NCI-H2107 (cell line): ENCODE measurements at regions not wholly inside any gene's neighbourhood (a gene's known extent, or its start where the extent isn't known, plus 50 kb on each side); places are given as distances from the start of the nearest gene placed in this dataset.

Experiments
- DNase-seq: peaks from one replicate; lab custom pipeline; 2025; lab: John Stamatoyannopoulos, UW

DNA sequence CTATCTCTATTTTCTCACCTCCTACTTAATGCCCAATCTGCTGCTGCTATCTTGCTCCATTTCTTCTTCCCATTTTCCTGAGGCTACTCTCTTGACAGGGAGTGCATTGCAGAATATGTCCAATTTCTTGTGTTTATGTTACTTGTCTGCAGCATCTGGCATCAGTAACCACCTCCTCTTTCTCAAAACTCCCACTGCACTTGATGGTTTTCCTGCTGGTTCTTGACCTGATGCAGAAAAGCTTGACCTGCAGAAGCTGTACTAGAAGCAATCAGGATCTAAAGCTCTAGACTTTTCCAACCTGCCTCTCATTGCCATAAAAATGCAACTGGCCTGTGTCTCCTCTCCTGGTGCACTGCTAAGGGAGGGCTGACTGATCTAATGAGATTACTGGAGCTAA is 287.8 kb downstream of the ZEB1 start:
- DNase-seq = no peak

DNA sequence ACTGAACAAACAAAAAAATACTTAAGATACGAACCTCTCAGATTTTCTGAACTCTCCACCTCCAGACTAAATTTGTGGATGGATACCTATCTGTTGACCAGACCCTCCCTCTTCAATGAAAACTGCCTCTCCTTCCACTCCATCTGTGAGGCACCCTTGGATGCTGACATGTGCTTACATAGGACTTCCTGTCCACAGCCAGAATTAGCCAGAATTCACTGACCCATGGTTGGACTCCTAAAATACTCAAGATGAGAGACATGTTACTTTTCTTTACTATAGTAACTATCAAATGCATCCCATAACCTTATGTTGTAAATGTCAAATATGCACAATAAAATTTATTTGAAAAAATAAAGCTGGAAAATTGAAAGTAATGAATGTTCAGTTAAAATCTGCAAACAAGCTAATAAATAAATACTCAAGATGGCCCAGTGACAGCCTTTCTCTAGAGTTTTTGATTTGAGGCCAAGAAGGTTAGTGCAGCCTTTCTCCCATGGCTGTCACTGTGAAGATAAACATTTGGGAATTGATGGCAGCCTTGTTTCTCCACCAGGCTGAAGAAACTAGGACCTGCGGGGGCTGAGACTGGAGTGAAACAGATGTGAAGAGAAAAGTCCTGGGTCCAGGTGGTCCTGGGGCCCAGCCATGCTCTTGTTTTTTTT is 287.0 kb downstream of the ZEB1 start:
- no peak for DNase-seq

DNA sequence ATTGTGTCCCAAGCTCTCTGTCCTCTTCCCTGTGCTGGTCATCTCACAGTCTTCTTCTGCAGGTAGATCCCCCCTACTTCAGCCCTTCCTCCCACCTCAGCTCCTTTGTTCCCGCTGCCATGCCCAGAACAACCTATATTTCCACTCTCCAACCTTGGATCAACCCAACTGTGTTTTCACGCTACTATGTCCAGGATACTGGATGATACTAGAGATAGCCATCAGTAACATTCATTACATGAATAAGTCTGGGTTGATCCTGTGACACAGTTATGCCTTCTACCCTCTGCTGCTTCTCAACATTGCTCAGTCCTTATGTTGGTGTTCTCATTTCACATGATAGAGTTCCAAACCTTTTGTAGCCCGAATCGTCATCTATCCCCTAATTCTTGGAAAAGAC is 286.4 kb downstream of the ZEB1 start:
- no peak for DNase-seq

DNA sequence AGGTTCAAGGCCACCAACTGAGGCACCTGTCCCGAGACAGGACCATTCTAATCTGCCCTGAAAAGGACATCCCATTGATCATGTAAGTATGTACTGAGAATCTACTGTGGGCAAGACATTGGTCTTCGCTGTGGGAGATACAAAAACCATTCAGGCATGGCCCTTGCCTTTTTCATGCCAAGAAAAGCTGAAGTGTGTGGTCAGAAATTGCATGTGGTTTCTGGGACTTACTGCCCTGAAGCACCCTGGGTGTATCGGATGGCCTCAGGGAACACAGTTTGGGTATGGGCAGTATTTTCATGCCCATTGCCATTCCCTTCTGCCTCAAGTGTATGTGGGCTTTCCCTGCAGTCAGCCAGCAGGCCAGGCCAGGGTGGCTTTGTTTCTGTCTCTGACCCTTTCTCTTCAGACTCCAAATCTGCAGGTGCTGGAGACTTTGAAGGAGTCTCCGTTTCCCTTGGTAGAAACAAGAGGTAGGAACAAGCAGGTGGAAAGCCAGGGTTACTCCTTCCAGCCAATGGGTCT is 285.7 kb downstream of the ZEB1 start:
- DNase-seq = no peak

DNA sequence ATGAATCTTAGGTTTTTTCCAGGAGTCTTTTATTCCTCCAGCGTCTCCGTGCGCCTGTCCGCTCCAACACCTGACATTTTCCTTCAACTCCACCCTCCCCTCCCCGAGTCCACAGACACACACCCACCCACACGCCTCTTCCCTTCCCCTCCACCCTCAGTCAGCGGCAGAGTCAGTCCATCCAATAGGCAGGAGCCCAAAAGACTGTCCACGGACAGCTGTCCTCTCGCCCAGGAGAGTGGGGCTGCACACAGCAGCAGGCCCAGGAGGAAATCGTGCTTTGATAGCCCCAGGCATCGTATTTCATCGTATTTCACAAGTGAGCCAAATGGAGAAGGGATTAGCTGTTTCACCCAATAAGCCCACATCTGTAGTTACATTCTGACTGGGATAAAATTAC is 285.1 kb downstream of the ZEB1 start:
- no peak for DNase-seq

DNA sequence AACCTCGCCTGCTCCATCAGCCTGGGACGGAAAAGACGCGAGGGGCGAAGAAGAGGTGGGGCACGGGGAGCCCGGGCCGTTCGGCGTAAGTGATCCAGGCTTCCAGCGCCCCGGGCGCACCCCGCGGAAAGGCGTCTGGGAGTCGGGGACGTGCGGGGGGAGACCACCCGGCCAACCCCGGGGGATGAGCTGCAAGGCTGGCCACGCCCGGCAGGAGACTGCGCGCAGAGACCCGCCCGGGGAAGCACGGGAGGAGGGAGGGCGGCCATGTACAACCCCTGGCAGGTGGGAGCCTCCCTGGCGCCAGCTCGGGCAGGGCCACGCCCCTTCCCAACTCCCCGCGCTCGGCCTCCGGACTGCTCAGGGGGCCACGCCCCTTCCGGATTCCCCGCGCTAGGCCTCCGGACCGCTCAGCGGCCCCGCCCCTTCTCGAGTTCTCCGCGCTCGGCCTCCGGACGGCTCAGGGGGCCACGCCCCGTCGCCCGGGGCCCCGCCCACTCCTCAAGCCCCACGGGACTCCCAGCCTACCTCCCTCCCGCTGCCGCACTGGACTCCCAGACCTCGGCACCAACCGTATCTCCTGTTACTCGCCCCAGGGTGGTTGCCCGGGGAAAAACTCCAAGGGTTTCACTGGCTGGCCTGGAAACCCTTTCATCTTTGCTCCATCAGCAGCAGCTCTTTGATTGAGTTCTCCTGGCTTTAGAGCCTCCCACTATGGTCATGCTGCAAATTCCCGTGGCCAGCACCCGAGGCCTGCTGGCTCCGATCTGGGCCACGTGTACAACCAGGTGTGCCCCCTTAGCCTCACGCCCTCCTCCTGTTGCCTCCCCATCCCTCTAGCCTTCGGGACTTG is 284.4 kb downstream of the ZEB1 start:
- DNase-seq = peak; percentile 94

DNA sequence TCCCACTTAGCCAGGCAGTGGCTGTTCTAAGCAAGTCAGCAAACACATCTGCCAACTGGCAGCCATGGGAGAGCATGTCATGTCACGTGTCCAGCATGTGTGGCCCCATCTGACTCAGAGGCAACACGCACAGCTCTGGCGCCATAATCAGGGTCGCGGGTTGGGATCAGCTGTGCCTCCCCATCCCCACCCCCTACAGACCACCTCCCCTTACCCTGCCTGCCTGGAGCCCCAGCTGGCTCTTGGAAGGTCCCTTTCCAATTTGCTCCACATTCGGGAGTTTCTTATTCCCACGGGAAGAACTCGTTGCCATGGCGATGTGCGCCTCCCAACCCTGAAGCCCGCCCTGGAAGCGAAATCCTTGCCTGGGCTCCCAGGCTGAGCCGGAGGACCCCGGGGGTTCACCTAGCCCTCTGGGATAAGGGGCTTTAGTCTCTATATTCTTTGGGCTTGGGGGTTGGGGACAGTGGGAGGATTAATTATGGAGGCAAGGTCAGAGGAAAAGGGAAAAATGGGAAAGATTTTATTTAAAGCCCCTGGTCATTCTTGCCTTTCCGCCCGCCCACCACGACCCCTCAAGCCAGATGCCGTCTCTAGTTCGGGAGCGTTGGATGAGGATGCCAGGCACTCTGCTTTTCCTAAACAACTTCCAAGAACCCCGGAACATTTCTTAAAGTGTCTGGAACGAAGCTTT is 283.7 kb downstream of the ZEB1 start:
- no peak for DNase-seq

DNA sequence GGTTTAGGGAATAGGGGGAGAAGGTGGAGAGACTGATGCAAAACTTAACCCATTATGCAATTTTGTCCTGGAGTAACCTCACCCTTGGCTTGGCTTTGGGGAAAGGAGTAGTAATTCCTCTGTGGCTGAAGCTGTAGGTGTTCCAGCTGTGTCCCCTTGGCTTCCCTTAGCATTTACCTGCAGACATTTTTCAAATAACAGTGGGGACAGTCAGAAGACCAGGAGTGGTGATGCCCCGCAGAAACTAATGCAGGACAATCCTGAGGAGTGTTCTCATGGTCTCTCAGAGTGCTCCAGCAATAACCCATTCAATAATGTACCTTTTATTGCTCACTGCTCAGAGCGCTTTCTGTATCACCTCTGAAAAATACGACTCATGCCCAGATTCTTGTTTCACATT is 282.1 kb downstream of the ZEB1 start:
- no peak for DNase-seq

DNA sequence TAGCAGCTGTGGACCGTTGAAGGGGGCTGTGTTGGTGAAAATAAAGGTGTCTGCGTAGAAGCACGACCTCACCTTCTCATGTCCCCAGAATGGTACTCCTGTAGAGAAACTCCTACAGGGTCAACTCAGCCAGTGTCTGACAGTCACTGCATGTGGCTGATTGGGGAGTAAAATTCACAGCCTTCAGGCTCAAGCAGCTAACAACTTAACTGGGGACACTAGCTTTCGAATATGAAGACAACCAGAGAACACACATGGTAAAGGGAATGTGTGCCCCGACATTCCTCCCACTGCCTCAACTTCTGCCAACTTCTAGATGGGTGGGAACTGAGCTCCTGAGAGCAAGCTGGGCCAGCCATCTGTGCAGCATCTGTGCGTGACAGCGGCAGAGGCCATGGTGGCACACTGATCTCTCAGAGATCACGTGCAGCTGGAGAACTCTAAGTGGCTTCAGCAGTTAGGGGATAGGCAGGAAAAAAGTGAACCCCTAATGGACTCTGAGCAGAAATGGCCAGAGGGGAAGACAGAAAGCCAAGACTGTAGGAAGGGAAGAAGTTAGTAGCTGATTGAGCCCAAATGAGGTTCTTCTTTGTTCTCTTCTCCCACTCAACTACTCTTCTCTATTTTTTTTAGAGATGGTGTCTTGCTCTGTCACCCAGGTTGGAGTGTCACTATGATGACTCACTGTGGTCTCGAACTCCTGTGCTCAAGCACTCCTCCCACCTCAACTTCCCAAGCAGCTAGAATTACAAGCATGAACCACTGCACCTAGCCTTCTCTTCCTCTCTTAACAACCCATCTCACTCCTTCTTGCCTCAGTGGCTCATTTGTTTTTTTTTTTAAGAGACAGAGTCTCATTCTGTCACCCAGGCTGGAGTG is 280.8 kb downstream of the ZEB1 start:
- no peak for DNase-seq

DNA sequence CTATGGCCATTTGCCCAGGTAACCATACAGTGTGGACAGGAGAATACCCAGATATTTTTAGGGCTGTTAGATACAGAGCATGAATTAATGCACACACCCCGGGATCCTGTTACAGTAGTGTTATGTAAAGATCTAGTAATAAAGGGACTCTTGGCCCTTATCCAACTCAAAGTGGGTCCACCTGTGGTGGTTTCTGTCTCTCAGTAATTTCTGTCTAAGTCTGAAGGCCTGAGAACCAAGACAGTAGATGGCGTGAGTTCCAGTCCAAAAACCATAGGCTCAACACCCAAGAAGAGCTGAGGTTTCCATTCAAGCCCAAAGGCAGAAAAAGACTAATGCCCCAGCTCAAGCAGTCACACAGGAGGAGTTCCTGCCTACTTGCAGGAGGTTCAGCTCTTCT is 277.7 kb downstream of the ZEB1 start:
- DNase-seq = no peak

DNA sequence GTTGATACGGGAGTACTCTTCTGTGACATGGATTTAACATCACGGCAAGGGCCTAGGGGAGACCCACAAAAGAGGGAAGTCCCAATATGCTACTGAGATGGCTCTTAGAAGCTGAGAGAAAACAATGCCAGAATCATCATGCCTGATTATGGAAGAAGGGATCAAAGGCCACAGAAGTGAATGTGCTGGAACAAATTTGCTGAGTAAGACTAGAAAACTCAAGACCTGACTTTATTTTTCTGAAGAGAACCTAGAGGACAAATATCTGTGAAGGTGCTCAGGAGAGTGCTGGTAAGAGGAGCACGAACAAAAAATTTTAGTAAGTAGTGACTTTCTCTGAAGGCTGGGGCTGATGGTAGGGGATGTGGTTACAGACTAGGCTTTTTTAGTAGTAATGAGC is 277.0 kb downstream of the ZEB1 start:
- DNase-seq = no peak

DNA sequence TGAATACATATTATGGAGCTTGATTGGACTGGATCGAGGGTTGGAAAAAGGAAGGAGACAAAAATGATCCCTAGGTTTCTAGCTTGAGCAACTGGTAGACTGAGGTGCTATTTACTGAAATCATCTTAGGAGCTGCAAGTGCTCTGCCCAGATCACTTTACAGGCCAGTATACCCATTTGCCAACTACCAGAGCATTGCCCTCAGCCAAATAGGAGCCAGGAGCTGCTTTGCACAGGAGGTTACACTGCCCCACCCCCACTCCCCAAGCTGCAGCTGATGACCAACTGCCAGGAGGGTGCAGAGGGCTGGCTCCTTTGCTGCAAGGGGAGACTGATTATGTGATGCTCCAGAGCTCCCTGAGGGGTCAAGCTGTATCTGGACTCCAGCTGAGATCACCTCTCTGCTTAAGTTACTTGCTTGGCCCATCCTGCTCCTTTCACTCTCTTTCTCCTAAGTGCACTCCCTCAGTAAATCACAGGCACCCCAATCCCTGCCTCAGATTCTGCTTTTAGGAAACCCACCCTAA is 275.4 kb downstream of the ZEB1 start:
- no peak for DNase-seq

DNA sequence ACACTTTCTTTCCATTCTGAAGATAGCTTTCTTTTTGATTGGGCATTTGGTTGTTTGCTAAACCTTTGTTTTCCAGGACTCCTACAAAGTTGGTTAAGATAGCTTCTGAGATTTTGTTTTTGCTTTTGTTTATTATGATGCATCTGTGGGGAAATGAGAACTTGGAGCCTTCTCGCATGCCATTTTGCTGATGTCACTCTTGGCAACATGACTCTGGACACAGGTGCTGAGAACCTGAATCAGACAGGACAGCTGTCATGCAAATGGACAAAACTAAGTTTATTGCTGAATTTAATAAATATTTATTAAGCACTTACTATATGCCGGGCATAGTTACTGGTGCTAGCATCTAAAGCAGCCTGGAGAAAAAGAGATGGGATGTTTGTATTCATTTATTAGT is 274.1 kb downstream of the ZEB1 start:
- no peak for DNase-seq

DNA sequence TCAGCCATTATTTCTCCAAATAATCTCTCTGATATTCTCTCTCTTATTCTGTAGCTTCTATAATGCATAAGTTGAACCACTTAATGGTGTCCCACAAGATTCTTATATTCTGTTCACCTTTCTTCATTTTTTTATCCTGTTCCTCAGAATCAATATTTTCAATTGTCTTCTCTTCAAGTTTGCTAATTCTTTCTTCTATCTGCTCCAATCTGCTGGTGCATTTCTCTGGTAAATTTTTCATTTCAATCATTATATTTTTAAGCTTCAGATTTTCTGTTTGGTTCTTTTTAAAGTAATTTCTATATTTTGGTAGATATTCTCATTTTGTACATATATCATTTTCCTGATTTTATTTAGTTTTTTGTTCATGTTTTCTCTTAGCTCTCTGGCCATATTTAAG is 272.6 kb downstream of the ZEB1 start:
- DNase-seq = no peak

DNA sequence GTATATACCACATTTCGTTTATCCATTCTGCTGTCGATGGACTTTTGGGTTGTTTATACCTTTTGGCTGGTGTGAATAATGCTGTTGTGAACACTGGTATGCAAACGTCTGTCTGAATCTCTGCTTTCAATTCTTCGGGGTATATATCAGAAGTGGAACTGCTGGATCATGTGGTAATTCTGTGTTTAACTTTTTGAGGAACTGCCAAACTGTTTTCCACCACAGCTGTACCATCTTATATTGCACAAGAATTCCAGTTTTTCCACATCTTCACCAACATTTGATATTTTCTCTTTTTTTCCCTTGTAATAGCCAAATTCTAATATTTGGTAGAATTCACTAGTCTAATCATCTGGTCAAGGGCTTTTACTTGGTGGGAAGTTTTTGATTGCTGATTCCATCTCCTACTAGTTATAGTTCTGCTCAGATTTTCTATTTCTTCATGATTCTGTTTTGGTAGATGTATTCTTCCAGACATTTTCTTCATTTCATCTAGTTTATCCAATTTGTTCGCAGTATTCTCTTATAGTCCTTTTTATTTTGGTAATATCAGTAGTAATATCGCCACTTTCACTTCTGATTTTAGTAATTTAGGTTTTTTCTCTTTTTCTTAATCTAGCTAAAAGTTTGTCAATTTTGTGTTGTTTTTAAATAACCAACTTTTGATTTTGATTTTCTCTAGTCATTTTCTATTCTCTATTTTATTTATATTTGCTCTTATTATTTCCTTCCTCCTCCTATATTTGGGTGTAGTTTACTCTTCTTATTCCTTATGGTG is 271.2 kb downstream of the ZEB1 start:
- no peak for DNase-seq

DNA sequence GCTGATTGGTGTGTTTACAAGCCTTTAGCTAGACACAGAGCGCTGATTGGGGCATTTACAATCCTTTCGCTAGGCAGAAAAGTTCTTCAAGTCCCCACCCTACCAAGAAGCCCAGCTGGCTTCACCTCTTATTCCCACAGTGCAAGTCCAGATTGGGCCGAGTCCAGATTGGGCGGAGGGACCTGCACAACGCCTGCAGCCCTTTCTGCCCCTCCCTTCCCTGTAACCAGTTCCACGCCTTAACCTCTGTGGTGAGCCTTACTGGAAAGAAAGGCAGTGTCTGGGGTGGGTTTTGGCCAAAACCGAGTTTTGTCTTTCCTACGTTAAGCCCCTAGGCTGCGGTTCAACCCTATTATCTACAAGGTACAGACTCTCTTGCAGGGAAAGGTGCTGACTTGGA is 268.7 kb downstream of the ZEB1 start:
- no peak for DNase-seq

DNA sequence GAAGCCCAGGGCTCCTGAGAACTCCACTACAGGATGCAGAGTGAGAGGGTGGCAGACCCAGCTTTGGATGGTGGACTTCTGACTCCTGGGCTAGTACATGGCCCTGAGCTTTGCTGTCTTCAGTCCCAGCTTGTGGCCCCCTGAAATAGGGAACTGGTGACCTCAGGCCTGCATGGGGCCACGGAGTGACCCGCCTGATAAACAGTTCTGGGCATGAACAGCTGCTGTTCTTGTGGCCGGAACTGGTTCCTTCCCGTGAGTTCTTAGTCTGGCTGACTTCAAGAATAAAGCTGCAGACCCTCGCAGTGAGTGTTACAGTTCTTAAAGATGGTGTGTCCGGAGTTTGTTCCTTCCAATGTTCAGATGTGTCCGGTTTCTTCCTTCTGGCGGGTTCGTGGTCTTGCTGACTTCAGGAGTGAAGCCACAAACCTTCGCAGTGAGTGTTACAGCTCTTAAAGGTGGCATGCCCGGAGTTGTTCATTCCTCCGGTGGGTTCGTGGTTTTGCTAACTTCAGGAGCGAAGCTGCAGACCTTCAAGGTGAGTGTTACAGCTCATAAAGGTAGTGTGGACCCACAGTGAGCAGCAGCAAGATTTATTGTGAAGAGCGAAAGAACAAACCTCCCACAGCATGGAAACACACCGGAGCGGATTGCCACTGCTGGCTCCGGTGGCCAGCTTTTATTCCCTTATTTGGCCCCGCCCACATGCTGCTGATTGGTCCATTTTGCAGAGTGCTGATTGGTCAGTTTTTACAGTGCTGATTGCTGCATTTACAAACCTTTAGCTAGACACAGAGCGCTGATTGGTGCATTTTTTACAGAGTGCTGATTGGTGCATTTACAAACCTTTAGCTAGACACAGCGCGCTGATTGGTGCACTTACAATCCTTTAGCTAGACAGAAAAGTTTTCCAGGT is 268.0 kb downstream of the ZEB1 start:
- no peak for DNase-seq

DNA sequence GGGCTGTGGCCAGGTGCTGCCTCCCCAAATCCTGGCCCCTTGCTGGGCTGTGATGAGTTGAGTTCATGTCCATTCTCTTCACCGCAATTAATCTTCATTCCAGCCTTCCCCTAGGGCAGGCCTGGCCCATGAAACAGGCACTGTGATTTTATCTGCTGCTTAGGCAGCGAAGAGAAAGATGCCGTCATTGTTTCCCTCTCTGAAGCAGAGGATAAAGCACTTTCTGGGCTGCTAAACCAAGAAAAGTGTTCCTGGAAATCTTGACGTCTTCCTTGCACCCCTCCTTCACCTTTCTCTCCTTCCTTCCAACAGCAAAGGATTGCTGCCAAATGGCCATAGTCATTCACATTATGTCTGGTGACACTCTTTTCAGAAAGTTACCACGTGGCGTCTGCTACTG is 265.9 kb downstream of the ZEB1 start:
- DNase-seq = no peak

DNA sequence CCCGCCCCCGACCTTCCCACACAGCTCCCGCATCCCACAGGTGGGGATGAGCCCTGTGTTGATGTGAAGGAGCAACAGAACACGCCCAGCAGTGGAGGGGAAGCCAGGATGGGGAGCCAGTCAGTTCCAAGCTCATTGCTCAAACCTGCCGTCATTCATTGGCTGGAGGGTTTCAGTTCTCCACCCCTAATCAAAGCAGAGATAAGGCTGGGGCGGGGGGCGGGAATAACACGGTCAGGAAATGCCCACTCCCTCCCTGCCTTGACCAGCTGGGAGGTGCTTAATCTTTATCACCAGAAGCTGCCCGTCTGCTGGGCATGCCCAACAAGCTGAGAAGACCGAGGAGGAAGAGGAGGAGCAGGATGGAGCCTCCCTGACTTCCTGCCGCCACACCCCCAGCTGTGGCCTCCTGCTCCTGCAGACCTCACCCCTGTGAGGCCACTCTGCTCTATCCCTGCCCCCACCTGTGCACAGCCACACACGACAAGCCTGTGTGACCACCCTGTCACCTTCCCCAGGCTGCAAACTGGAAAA is 265.1 kb downstream of the ZEB1 start:
- DNase-seq = no peak

DNA sequence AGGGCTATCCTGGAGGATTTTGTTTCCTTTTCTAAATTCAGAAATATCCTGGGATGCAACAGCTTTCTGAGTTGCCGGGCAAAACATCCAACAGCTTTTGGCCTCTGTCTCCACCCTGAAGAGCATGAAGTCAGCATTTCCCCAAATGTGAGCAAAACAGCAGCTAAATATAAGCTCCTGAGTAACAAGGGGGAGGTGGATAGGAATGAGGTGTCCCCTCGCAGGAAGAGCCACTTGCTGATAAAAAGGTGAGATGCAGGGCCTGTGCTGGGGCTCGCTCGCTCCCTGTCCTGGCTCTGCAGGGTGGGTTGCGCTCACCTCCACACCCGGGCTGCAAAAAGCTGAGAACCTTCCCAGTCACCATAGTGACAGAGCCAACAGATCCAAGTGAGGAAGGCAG is 264.3 kb downstream of the ZEB1 start:
- no peak for DNase-seq
